DMS153 treated with DMSO at 0.1 percent for 48 hours (cell line): ENCODE measurements at regions not wholly inside any gene's neighbourhood (a gene's known extent, or its start where the extent isn't known, plus 50 kb on each side); places are given as distances from the start of the nearest gene placed in this dataset.

Experiments
- DNase-seq: peaks from one replicate; lab custom pipeline; 2025; ENCODE audit not compliant: unreplicated experiment; lab: John Stamatoyannopoulos, UW

GRCh38 chr13:79678100-79678499 lies 197.1 kb downstream of the NDFIP2 start:
- DNase-seq = no peak

- DNase-seq = peak; percentile 24
Measured at GRCh38 chr13:79675931-79676660, 195.1 kb downstream of the NDFIP2 start.

GRCh38 chr13:79674765-79675515 lies 194.0 kb downstream of the NDFIP2 start:
- DNase-seq = no peak

- DNase-seq = no peak
Measured at GRCh38 chr13:79673993-79674377, 193.0 kb downstream of the NDFIP2 start.

- DNase-seq = no peak
Measured at GRCh38 chr13:79673310-79673992, 192.5 kb downstream of the NDFIP2 start.

- no peak for DNase-seq
Measured at GRCh38 chr13:79671420-79671819, 190.5 kb downstream of the NDFIP2 start.

GRCh38 chr13:79668201-79668752 lies 187.3 kb downstream of the NDFIP2 start:
- no peak for DNase-seq

- DNase-seq = no peak
Measured at GRCh38 chr13:79667771-79668170, 186.8 kb downstream of the NDFIP2 start.

GRCh38 chr13:79663977-79664636 lies 183.2 kb downstream of the NDFIP2 start:
- DNase-seq = no peak

GRCh38 chr13:79663435-79663834 lies 182.5 kb downstream of the NDFIP2 start:
- no peak for DNase-seq

- DNase-seq = peak; percentile 49
Measured at GRCh38 chr13:79662882-79663281, 181.9 kb downstream of the NDFIP2 start.

GRCh38 chr13:79660361-79660760 lies 179.4 kb downstream of the NDFIP2 start:
- no peak for DNase-seq

GRCh38 chr13:79659121-79659521 lies 178.2 kb downstream of the NDFIP2 start:
- no peak for DNase-seq

- DNase-seq = no peak
Measured at GRCh38 chr13:79658333-79658975, 177.5 kb downstream of the NDFIP2 start.

GRCh38 chr13:79655509-79655908 lies 174.6 kb downstream of the NDFIP2 start:
- DNase-seq = no peak

- DNase-seq = no peak
Measured at GRCh38 chr13:79654520-79654919, 173.6 kb downstream of the NDFIP2 start.

- no peak for DNase-seq
Measured at GRCh38 chr13:79650688-79651087, 169.7 kb downstream of the NDFIP2 start.

GRCh38 chr13:79648191-79648590 lies 167.2 kb downstream of the NDFIP2 start:
- no peak for DNase-seq

- peak; percentile 95 for DNase-seq
Measured at GRCh38 chr13:79647533-79647932, 166.6 kb downstream of the NDFIP2 start.

GRCh38 chr13:79646880-79647279 lies 165.9 kb downstream of the NDFIP2 start:
- peak; percentile 32 for DNase-seq

- DNase-seq = peak; percentile 76
Measured at GRCh38 chr13:79645569-79645968, 164.6 kb downstream of the NDFIP2 start.
